HEK293 (cell line): ENCODE measurements at regions not wholly inside any gene's neighbourhood (a gene's known extent, or its start where the extent isn't known, plus 50 kb on each side); places are given as distances from the start of the nearest gene placed in this dataset.

ENCODE experiments used
- KLF7 ChIP-seq: fragments of 450-650 bp; formaldehyde crosslinking; IDR thresholded peaks from 2 replicates; pipeline ENCODE4 v1.5.1; 2016; ENCODE audit warnings: missing biosample characterization, missing genetic modification characterization, borderline replicate concordance
- MZF1 ChIP-seq: fragments of 450-650 bp; formaldehyde crosslinking; IDR thresholded peaks from 2 replicates; pipeline ENCODE4 v1.5.1; 2017; ENCODE audit warnings: missing biosample characterization, missing genetic modification characterization, borderline replicate concordance
- PRDM1 ChIP-seq: fragments of 450-650 bp; formaldehyde crosslinking; IDR thresholded peaks from 2 replicates; pipeline ENCODE4; 2016; ENCODE audit warnings: missing biosample characterization, missing genetic modification characterization
- SALL2 ChIP-seq: fragments of 450-650 bp; formaldehyde crosslinking; IDR thresholded peaks from 2 replicates; pipeline ENCODE4 v1.5.0; 2017; ENCODE audit warnings: missing biosample characterization, mild to moderate bottlenecking, missing genetic modification characterization, borderline replicate concordance
- ZFP37 ChIP-seq: fragments of 450-650 bp; formaldehyde crosslinking; IDR thresholded peaks from 2 replicates; pipeline ENCODE4 v1.5.1; 2016; ENCODE audit warnings: missing biosample characterization, missing genetic modification characterization
- ZNF114 ChIP-seq: fragments of 450-650 bp; formaldehyde crosslinking; IDR thresholded peaks from 2 replicates; pipeline ENCODE4 v1.5.0; 2017; ENCODE audit warnings: missing biosample characterization, missing genetic modification characterization
- ZNF132 ChIP-seq: fragments of 450-650 bp; formaldehyde crosslinking; IDR thresholded peaks from 2 replicates; pipeline ENCODE4 v1.5.1; 2017; ENCODE audit warnings: missing biosample characterization, missing genetic modification characterization, borderline replicate concordance
- ZNF223 ChIP-seq: fragments of 450-650 bp; formaldehyde crosslinking; IDR thresholded peaks from 2 replicates; pipeline ENCODE4 v1.5.1; 2016; ENCODE audit warnings: missing biosample characterization, missing genetic modification characterization
- ZNF302 ChIP-seq: fragments of 450-650 bp; formaldehyde crosslinking; IDR thresholded peaks from 2 replicates; pipeline ENCODE4 v1.5.1; 2016; ENCODE audit warnings: missing biosample characterization, missing genetic modification characterization, low read depth
- ZNF544 ChIP-seq: fragments of 450-650 bp; formaldehyde crosslinking; IDR thresholded peaks from 2 replicates; pipeline ENCODE4 v1.5.0; 2017; ENCODE audit warnings: missing biosample characterization, missing genetic modification characterization
- ZNF560 ChIP-seq: fragments of 450-650 bp; formaldehyde crosslinking; IDR thresholded peaks from 2 replicates; pipeline ENCODE4 v1.5.1; 2017; ENCODE audit warnings: missing biosample characterization, missing genetic modification characterization, borderline replicate concordance
- ZNF670 ChIP-seq: fragments of 450-650 bp; formaldehyde crosslinking; IDR thresholded peaks from 2 replicates; pipeline ENCODE4 v1.5.1; 2016; ENCODE audit warnings: missing biosample characterization, missing genetic modification characterization, low read depth
- ZNF837 ChIP-seq: fragments of 450-650 bp; formaldehyde crosslinking; IDR thresholded peaks from 2 replicates; pipeline ENCODE4 v1.5.1; 2016; ENCODE audit warnings: missing biosample characterization, missing genetic modification characterization
- ZNF843 ChIP-seq: fragments of 450-650 bp; formaldehyde crosslinking; IDR thresholded peaks from 2 replicates; pipeline ENCODE4 v1.5.1; 2016; ENCODE audit warnings: missing biosample characterization, missing genetic modification characterization
- TF ChIP-seq, protein P1 (sequence below): fragments of 450-650 bp; formaldehyde crosslinking; IDR thresholded peaks from 2 replicates; pipeline ENCODE4 v1.5.1; 2016; ENCODE audit warnings: missing biosample characterization, missing genetic modification characterization
- TF ChIP-seq, protein P2 (sequence below): fragments of 450-650 bp; formaldehyde crosslinking; IDR thresholded peaks from 2 replicates; pipeline ENCODE4 v1.5.1; 2016; ENCODE audit warnings: missing biosample characterization, missing genetic modification characterization
- TF ChIP-seq, protein P3 (sequence below): fragments of 450-650 bp; formaldehyde crosslinking; IDR thresholded peaks from 2 replicates; pipeline ENCODE4 v1.5.1; 2016; ENCODE audit warnings: missing biosample characterization, missing genetic modification characterization
- TF ChIP-seq, protein P4 (sequence below): fragments of 450-650 bp; formaldehyde crosslinking; IDR thresholded peaks from 2 replicates; pipeline ENCODE4 v1.5.1; 2016; ENCODE audit warnings: missing biosample characterization, missing genetic modification characterization
- TF ChIP-seq, protein P5 (sequence below): fragments of 450-650 bp; IDR thresholded peaks from 2 replicates; pipeline ENCODE4 v1.5.1; 2018; ENCODE audit warnings: missing biosample characterization, missing genetic modification characterization
- TF ChIP-seq, protein P6 (sequence below): fragments of 450-650 bp; formaldehyde crosslinking; IDR thresholded peaks from 2 replicates; pipeline ENCODE4 v1.5.1; 2016; ENCODE audit warnings: missing biosample characterization, missing genetic modification characterization, borderline replicate concordance
- TF ChIP-seq, protein P7 (sequence below): fragments of 450-650 bp; formaldehyde crosslinking; IDR thresholded peaks from 2 replicates; pipeline ENCODE4 v1.5.1; 2016; ENCODE audit warnings: missing biosample characterization, missing genetic modification characterization, low read depth

DNA sequence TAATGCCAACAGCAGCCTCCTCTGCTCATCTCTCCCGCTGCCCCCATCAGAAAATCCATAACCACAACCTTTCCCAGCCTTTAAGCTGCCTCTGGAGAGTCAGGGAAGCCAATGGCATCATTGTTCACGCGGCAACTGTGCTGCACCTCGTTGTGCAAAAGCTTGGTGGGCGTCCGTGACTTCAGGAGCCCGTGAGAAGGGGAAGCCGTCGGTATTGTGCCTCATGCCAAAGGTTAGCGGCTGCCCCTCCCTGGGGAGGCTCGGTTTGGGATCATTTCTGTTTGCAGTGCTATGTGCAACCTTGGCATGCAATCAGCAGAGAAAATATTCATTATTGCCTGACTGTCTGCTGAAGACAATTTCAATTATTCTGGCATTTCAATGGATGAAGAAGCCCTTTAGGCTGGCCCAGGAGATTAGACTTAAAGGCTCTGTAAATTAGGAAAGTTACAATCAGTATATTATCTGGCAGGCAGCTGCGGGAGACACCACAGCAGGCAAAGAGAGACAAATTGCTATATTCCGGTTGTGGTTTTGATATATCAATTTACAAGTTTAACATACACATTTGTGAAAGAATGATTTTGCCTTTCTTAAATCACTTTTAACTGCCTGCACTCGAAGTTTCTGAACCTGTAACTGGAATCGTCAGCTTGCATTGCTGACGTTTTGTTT is 244.5 kb downstream of the GATA3 start (continued):
- TF ChIP-seq SALL2 (tag by site-specific recombination) (no peak), ZNF544 (tag by site-specific recombination) (no peak), ZNF132 (tag by site-specific recombination) (no peak), ZNF114 (no peak), KLF7 (tag by site-specific recombination) (no peak), ZNF302 (tag by site-specific recombination) (no peak), ZNF223 (no peak), ZNF670 (no peak), ZNF837 (tag by site-specific recombination) (no peak), MZF1 (tag by site-specific recombination) (no peak), ZFP37 (tag by site-specific recombination) (no peak), PRDM1 (tag by site-specific recombination) (no peak), ZNF843 (peak; percentile 72; the same call in 1 of the 2 replicates), ZNF560 (tag by site-specific recombination) (no peak)
- TF ChIP-seq, protein P1, sequence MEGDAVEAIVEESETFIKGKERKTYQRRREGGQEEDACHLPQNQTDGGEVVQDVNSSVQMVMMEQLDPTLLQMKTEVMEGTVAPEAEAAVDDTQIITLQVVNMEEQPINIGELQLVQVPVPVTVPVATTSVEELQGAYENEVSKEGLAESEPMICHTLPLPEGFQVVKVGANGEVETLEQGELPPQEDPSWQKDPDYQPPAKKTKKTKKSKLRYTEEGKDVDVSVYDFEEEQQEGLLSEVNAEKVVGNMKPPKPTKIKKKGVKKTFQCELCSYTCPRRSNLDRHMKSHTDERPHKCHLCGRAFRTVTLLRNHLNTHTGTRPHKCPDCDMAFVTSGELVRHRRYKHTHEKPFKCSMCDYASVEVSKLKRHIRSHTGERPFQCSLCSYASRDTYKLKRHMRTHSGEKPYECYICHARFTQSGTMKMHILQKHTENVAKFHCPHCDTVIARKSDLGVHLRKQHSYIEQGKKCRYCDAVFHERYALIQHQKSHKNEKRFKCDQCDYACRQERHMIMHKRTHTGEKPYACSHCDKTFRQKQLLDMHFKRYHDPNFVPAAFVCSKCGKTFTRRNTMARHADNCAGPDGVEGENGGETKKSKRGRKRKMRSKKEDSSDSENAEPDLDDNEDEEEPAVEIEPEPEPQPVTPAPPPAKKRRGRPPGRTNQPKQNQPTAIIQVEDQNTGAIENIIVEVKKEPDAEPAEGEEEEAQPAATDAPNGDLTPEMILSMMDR (tag by site-specific recombination): no peak
- TF ChIP-seq, protein P2, sequence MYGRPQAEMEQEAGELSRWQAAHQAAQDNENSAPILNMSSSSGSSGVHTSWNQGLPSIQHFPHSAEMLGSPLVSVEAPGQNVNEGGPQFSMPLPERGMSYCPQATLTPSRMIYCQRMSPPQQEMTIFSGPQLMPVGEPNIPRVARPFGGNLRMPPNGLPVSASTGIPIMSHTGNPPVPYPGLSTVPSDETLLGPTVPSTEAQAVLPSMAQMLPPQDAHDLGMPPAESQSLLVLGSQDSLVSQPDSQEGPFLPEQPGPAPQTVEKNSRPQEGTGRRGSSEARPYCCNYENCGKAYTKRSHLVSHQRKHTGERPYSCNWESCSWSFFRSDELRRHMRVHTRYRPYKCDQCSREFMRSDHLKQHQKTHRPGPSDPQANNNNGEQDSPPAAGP (tag by site-specific recombination): no peak
- TF ChIP-seq, protein P3, sequence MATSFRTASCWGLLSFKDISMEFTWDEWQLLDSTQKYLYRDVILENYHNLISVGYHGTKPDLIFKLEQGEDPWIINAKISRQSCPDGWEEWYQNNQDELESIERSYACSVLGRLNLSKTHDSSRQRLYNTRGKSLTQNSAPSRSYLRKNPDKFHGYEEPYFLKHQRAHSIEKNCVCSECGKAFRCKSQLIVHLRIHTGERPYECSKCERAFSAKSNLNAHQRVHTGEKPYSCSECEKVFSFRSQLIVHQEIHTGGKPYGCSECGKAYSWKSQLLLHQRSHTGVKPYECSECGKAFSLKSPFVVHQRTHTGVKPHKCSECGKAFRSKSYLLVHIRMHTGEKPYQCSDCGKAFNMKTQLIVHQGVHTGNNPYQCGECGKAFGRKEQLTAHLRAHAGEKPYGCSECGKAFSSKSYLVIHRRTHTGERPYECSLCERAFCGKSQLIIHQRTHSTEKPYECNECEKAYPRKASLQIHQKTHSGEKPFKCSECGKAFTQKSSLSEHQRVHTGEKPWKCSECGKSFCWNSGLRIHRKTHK (tag by site-specific recombination): no peak
- TF ChIP-seq, protein P4, sequence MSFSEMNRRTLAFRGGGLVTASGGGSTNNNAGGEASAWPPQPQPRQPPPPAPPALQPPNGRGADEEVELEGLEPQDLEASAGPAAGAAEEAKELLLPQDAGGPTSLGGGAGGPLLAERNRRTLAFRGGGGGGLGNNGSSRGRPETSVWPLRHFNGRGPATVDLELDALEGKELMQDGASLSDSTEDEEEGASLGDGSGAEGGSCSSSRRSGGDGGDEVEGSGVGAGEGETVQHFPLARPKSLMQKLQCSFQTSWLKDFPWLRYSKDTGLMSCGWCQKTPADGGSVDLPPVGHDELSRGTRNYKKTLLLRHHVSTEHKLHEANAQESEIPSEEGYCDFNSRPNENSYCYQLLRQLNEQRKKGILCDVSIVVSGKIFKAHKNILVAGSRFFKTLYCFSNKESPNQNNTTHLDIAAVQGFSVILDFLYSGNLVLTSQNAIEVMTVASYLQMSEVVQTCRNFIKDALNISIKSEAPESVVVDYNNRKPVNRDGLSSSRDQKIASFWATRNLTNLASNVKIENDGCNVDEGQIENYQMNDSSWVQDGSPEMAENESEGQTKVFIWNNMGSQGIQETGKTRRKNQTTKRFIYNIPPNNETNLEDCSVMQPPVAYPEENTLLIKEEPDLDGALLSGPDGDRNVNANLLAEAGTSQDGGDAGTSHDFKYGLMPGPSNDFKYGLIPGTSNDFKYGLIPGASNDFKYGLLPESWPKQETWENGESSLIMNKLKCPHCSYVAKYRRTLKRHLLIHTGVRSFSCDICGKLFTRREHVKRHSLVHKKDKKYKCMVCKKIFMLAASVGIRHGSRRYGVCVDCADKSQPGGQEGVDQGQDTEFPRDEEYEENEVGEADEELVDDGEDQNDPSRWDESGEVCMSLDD (tag by site-specific recombination): no peak
- TF ChIP-seq, protein P5, sequence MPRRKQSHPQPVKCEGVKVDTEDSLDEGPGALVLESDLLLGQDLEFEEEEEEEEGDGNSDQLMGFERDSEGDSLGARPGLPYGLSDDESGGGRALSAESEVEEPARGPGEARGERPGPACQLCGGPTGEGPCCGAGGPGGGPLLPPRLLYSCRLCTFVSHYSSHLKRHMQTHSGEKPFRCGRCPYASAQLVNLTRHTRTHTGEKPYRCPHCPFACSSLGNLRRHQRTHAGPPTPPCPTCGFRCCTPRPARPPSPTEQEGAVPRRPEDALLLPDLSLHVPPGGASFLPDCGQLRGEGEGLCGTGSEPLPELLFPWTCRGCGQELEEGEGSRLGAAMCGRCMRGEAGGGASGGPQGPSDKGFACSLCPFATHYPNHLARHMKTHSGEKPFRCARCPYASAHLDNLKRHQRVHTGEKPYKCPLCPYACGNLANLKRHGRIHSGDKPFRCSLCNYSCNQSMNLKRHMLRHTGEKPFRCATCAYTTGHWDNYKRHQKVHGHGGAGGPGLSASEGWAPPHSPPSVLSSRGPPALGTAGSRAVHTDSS (tag by site-specific recombination): no peak; the same call in 1 of the 2 replicates
- TF ChIP-seq, protein P6, sequence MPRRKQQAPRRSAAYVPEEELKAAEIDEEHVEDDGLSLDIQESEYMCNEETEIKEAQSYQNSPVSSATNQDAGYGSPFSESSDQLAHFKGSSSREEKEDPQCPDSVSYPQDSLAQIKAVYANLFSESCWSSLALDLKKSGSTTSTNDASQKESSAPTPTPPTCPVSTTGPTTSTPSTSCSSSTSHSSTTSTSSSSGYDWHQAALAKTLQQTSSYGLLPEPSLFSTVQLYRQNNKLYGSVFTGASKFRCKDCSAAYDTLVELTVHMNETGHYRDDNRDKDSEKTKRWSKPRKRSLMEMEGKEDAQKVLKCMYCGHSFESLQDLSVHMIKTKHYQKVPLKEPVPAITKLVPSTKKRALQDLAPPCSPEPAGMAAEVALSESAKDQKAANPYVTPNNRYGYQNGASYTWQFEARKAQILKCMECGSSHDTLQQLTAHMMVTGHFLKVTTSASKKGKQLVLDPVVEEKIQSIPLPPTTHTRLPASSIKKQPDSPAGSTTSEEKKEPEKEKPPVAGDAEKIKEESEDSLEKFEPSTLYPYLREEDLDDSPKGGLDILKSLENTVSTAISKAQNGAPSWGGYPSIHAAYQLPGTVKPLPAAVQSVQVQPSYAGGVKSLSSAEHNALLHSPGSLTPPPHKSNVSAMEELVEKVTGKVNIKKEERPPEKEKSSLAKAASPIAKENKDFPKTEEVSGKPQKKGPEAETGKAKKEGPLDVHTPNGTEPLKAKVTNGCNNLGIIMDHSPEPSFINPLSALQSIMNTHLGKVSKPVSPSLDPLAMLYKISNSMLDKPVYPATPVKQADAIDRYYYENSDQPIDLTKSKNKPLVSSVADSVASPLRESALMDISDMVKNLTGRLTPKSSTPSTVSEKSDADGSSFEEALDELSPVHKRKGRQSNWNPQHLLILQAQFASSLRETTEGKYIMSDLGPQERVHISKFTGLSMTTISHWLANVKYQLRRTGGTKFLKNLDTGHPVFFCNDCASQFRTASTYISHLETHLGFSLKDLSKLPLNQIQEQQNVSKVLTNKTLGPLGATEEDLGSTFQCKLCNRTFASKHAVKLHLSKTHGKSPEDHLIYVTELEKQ (tag by site-specific recombination): no peak
- TF ChIP-seq, protein P7, sequence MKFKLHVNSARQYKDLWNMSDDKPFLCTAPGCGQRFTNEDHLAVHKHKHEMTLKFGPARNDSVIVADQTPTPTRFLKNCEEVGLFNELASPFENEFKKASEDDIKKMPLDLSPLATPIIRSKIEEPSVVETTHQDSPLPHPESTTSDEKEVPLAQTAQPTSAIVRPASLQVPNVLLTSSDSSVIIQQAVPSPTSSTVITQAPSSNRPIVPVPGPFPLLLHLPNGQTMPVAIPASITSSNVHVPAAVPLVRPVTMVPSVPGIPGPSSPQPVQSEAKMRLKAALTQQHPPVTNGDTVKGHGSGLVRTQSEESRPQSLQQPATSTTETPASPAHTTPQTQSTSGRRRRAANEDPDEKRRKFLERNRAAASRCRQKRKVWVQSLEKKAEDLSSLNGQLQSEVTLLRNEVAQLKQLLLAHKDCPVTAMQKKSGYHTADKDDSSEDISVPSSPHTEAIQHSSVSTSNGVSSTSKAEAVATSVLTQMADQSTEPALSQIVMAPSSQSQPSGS (tag by site-specific recombination): no peak
